ENCODE measurements at regions not wholly inside any gene's neighbourhood (a gene's known extent, or its start where the extent isn't known, plus 50 kb on each side); places are given as distances from the start of the nearest gene placed in this dataset.

GRCh38 chr1:8093221-8093980 is 67.3 kb upstream of the ERRFI1 start:
- POLR2A ChIA-PET = no interaction called here
- no peak for ATAC-seq
- Mint-ChIP-seq H3K9me3 (no peaks in the 10 kb centered on the region), H3K4me3 (no peak overlapping the region), H3K4me1 (peaks cover 0 to 17% (median 5%) of the 10 kb centered on the region in 4 donors), H3K27ac (peak overlapping the region in 1 of 10 donors; percentile 4), H3K36me3 (no peaks in the 10 kb centered on the region), H3K27me3 (peaks cover 5 to 45% (median 20%) of the 10 kb centered on the region in 5 donors)
- DNase-seq = no peak

GRCh38 chr1:8092657-8093056 is 66.5 kb upstream of the ERRFI1 start:
- peaks cover 0 to 13% (median 5%) of the 10 kb centered on the region in 4 donors for H3K4me1 Mint-ChIP-seq
- H3K27ac Mint-ChIP-seq = no peak overlapping the region
- peaks cover 5 to 48% (median 21%) of the 10 kb centered on the region in 5 donors for H3K27me3 Mint-ChIP-seq
- no peaks in the 10 kb centered on the region for H3K36me3 Mint-ChIP-seq
- H3K4me3 Mint-ChIP-seq = no peak overlapping the region
- H3K9me3 Mint-ChIP-seq = no peaks in the 10 kb centered on the region
- POLR2A ChIA-PET = no interaction called here
- no peak for ATAC-seq
- DNase-seq = no peak

GRCh38 chr1:8091691-8092090 is 65.6 kb upstream of the ERRFI1 start:
- no peak overlapping the region for H3K4me3 Mint-ChIP-seq
- H3K9me3 Mint-ChIP-seq = no peaks in the 10 kb centered on the region
- no peaks in the 10 kb centered on the region for H3K36me3 Mint-ChIP-seq
- H3K4me1 Mint-ChIP-seq = peaks cover 0 to 7% (median 4%) of the 10 kb centered on the region in 4 donors
- H3K27ac Mint-ChIP-seq = no peak overlapping the region
- DNase-seq (no peak), ATAC-seq (no peak)
- peaks cover 5 to 58% (median 21%) of the 10 kb centered on the region in 5 donors for H3K27me3 Mint-ChIP-seq
- POLR2A ChIA-PET = no interaction called here

DNA sequence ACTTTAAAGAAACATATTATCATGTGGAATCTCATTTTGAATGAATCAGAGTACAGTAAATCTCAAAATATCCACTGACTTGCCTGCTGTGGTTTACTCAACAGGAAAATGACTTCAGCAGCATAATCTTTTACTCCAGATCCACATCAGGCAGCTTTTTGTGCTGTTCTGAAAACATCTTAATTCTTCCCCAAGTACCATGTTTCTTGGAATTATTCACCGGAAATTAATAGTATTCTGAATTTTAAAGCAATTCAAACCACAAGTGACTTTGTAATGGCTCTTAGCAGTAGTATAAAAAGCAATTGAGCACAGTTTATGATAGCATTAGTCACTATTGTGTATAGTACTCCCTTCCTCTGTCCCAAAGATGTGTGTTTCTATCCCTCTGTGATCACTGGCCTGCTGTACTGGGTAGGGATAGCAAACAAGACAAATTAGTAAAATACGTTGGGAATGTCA is 64.2 kb upstream of the ERRFI1 start:
- Mint-ChIP-seq H3K27me3 (peaks cover 5 to 64% (median 21%) of the 10 kb centered on the region in 5 donors), H3K4me1 (peaks cover 0 to 7% (median 2%) of the 10 kb centered on the region in 4 donors), H3K9me3 (no peaks in the 10 kb centered on the region), H3K27ac (no peak overlapping the region), H3K4me3 (no peak overlapping the region), H3K36me3 (no peaks in the 10 kb centered on the region)
- POLR2A ChIA-PET = no interaction called here
- ATAC-seq = no peak
- DNase-seq = no peak

DNA sequence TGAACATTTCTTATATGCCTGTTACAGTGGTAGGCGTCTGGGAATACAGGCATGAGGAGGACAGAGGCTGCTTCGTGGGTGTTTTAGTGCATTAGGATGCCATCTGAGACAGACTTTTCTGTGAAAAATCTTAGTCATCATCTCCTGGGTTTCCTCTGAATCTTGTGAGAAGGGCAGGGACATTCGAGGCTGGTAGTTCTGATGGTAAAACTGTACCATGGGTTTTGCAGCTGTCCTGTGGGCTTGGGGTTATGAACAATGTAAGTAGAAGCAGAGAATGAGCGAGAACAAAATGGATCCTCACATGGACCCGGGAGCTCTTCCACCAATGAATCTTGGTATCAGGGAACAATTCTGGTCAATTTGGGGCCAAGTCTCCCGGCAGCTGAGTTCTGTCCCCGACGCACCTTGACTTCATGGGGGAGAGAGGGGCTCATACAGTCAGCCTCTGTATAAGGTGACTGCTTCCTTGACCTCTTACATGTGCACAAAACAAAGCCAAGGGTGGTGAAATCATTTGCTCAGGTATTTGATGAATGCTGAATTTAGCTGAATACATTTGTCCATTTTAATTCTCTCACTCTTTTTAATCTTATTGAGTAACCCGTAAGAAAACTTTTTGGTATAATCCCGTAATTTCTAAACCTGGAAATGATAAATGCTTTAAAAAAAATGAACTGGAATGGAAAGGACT is 63.6 kb upstream of the ERRFI1 start:
- no peak overlapping the region for H3K27ac Mint-ChIP-seq
- no peaks in the 10 kb centered on the region for H3K9me3 Mint-ChIP-seq
- H3K4me1 Mint-ChIP-seq = peaks cover 0 to 7% (median 2%) of the 10 kb centered on the region in 4 donors
- no peak overlapping the region for H3K4me3 Mint-ChIP-seq
- DNase-seq (no peak), ATAC-seq (no peak)
- no peaks in the 10 kb centered on the region for H3K36me3 Mint-ChIP-seq
- H3K27me3 Mint-ChIP-seq = peaks cover 5 to 63% (median 21%) of the 10 kb centered on the region in 5 donors
- POLR2A ChIA-PET = no interaction called here

GRCh38 chr1:8086055-8086454 is 59.9 kb upstream of the ERRFI1 start:
- DNase-seq (no peak), ATAC-seq (no peak)
- POLR2A ChIA-PET = no interaction called here
- Mint-ChIP-seq H3K9me3 (no peaks in the 10 kb centered on the region), H3K4me1 (peaks cover 0 to 7% (median 0%) of the 10 kb centered on the region in 4 donors), H3K36me3 (no peaks in the 10 kb centered on the region), H3K4me3 (no peak overlapping the region), H3K27me3 (peaks cover 1 to 40% (median 9%) of the 10 kb centered on the region in 5 donors), H3K27ac (no peak overlapping the region)

DNA sequence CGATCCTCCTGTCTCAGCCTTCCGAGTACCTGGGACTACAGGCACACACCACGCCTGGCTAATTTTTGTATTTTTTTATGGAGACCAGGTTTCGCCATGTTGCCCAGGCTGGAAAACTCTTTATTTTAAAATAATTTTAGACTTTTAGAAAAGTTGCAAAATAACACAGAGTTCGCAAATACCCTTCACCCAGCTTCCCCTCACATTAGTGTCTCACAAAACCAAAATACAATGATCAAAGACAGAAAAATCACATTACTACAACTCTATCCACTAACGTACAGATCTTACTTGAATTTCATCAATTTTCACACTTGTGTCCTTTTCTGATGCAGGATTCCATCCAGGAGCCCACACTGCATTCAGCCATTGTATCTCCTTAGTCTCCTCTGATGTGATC is 58.8 kb upstream of the ERRFI1 start:
- Mint-ChIP-seq H3K9me3 (no peaks in the 10 kb centered on the region), H3K4me3 (no peak overlapping the region), H3K36me3 (no peaks in the 10 kb centered on the region), H3K27ac (peak overlapping the region in 1 of 10 donors; percentile 11), H3K4me1 (no peaks in the 10 kb centered on the region), H3K27me3 (peaks cover 0 to 41% (median 7%) of the 10 kb centered on the region in 5 donors)
- ATAC-seq (no peak), DNase-seq (no peak)
- POLR2A ChIA-PET = no interaction called here

DNA sequence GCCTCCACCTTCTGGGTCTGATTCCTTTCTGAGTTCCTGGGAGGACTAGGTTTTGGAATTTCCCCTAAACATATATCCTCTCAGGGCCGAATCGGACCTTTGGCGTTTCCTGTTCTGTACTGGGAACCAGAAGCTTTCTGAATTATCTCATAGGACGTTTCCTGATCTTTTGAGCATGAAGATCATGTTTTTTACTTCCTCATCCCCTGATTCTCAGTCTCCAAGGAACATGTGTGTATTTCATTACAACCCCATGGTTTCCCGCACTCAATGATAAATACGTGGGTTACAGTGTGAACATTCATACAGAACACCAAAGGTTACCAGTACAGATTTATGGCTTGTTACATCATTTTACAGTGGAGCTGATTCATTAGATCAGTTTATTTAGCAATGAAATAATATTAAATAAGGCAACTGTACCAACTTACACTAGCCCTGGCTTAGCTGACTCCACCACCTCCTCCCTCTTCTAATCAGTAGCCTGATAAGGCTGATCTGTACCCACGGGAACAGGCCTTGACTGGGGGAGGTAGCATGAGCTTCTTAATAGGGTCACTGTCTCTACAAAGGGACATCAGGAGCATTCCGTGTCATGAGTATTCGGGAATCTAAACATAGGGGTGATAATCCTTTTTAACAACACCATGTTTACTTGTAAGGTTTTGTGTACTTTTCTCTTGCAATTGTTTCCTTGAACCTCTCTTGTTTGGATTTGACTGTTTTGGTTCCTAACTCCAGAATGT is 57.8 kb upstream of the ERRFI1 start:
- Mint-ChIP-seq H3K27ac (no peak overlapping the region), H3K4me3 (no peak overlapping the region), H3K4me1 (no peaks in the 10 kb centered on the region), H3K27me3 (peaks cover 0 to 42% (median 2%) of the 10 kb centered on the region in 5 donors), H3K9me3 (no peaks in the 10 kb centered on the region), H3K36me3 (no peaks in the 10 kb centered on the region)
- DNase-seq (no peak), ATAC-seq (no peak)
- POLR2A ChIA-PET = no interaction called here

DNA sequence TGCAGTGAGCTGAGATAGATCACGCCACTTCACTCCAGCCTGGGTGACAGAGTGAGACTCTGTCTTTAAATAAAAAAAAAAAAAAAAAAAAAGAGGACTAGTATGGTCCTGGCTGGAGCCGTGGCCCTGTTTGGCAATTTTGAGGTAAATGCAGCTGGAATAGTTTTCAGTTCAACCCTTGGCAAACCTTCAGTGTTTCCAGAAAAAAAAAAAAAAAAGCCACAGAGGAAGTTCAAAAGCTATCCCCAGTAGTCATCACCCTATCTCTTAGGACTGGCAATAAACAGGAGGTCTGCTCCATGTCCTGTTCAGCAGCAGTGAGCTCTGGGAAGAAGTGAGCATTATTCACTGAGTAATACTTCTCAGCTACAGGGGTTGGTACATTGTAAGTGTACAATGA is 56.8 kb upstream of the ERRFI1 start:
- no peaks in the 10 kb centered on the region for H3K36me3 Mint-ChIP-seq
- ATAC-seq (no peak), DNase-seq (no peak)
- no peaks in the 10 kb centered on the region for H3K4me1 Mint-ChIP-seq
- no peak overlapping the region for H3K4me3 Mint-ChIP-seq
- H3K27me3 Mint-ChIP-seq = peaks cover 0 to 48% (median 4%) of the 10 kb centered on the region in 5 donors
- POLR2A ChIA-PET = no interaction called here
- no peak overlapping the region for H3K27ac Mint-ChIP-seq
- H3K9me3 Mint-ChIP-seq = no peaks in the 10 kb centered on the region

- H3K27ac Mint-ChIP-seq = no peak overlapping the region
Observed at GRCh38 chr1:8078176-8078671, 52.1 kb upstream of the ERRFI1 start.

DNA sequence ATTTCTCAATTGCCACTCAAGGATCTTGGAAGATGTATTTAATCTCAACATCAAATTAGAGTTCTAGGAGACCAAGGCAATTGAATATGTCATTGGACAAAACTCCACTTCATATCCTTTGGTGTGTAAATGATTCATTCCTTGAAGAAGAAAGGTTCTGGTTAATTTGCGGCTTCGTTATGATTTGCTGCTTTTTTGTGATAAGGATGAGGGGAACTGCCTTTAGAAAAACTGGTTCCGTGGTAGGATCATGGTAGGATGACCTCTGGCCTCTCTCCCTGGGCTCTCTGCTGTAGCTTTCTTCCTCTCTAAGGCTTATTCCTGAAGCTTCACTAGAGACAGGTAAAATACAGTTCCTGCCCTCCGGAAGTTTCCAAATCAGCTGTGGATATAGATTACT is 51.5 kb upstream of the ERRFI1 start:
- no peaks in the 10 kb centered on the region for H3K9me3 Mint-ChIP-seq
- H3K36me3 Mint-ChIP-seq = no peaks in the 10 kb centered on the region

More at GRCh38 chr1:8078176-8078671, 52.1 kb upstream of the ERRFI1 start:
- H3K9me3 Mint-ChIP-seq = no peaks in the 10 kb centered on the region
- no peak overlapping the region for H3K4me3 Mint-ChIP-seq
- H3K27me3 Mint-ChIP-seq = peaks cover 0 to 31% (median 12%) of the 10 kb centered on the region in 5 donors
- H3K4me1 Mint-ChIP-seq = no peaks in the 10 kb centered on the region
- DNase-seq (no peak), ATAC-seq (no peak)
- H3K36me3 Mint-ChIP-seq = no peaks in the 10 kb centered on the region
- POLR2A ChIA-PET = interaction anchor here (0.9 kb wide), 1 partner anchor 9 kb away, joined by 3 read pairs; no protein-coding TSS in a partner anchor

GRCh38 chr1:8077120-8077573 is 51.0 kb upstream of the ERRFI1 start:
- Mint-ChIP-seq H3K27ac (no peak overlapping the region), H3K36me3 (no peaks in the 10 kb centered on the region), H3K9me3 (no peaks in the 10 kb centered on the region), H3K27me3 (peaks cover 2 to 36% (median 12%) of the 10 kb centered on the region in 5 donors), H3K4me3 (no peak overlapping the region), H3K4me1 (no peaks in the 10 kb centered on the region)
- DNase-seq (no peak), ATAC-seq (no peak)
- POLR2A ChIA-PET = no interaction called here

More for the DNA sequence above, 51.5 kb upstream of the ERRFI1 start:
- POLR2A ChIA-PET = interaction anchor here (0.9 kb wide), 1 partner anchor 9 kb away, joined by 3 read pairs; no protein-coding TSS in a partner anchor
- no peak for ATAC-seq
- H3K27ac Mint-ChIP-seq = no peak overlapping the region
- peaks cover 0 to 31% (median 12%) of the 10 kb centered on the region in 5 donors for H3K27me3 Mint-ChIP-seq
- DNase-seq = no peak
- no peaks in the 10 kb centered on the region for H3K4me1 Mint-ChIP-seq
- no peak overlapping the region for H3K4me3 Mint-ChIP-seq
